Esophagus muscularis mucosa (tissue), 4 donors: ENCODE measurements at regions not wholly inside any gene's neighbourhood (a gene's known extent, or its start where the extent isn't known, plus 50 kb on each side); places are given as distances from the start of the nearest gene placed in this dataset.

ENCODE experiments used
- DNase-seq: peaks from one replicate; pipeline ENCODE4 v3.0.0-alpha.2; 2017; ENCODE audit errors: extremely low spot score
- H3K27ac ChIP-seq, 4 donors: fragments of 200-600 bp; sonication (generic); replicated peaks in 1 of 4; 1 replicate in 3 of 4; 2 replicates in 1 of 4; pipeline ENCODE4 v1.5.1; 2016 to 2019; ENCODE audit warnings: mild to moderate bottlenecking in 1 of 4
- H3K27me3 ChIP-seq, 4 donors: fragments of 200-600 bp; sonication (generic); one replicate each; pipeline versions ENCODE4 v1.5.1 to v1.6.0; 2016 to 2019
- H3K36me3 ChIP-seq, 4 donors: fragments of 200-600 bp; sonication (generic); one replicate each; pipeline ENCODE4 v1.5.1; 2016 to 2019
- H3K4me1 ChIP-seq, 4 donors: fragments of 200-600 bp; sonication (generic); one replicate each; pipeline ENCODE4 v1.5.1; 2016 to 2019
- H3K4me3 ChIP-seq, 4 donors: fragments of 200-600 bp; sonication (generic); 1 replicate in 2 of 4; 2 replicates in 2 of 4; pipeline ENCODE4 v1.5.1; 2016 to 2019; ENCODE audit warnings: mild to moderate bottlenecking in 4 of 4, moderate library complexity in 1 of 4
- H3K9me3 ChIP-seq, 4 donors: fragments of 200-600 bp; sonication (generic); 1 replicate in 3 of 4; 2 replicates in 1 of 4; pipeline ENCODE4 v1.5.1; 2016 to 2019
- EP300 ChIP-seq: sonication (generic); formaldehyde crosslinking; IDR thresholded peaks from one replicate; pipeline ENCODE4 v1.6.1; 2017; ENCODE audit warnings: antibody characterized with exemption
- POLR2A ChIP-seq: fragments of 450-650 bp; IDR thresholded peaks from one replicate; pipeline ENCODE4 v1.6.1; 2017; ENCODE audit warnings: antibody characterized with exemption, moderate library complexity, mild to moderate bottlenecking, low read depth
- POLR2AphosphoS5 ChIP-seq, 2 donors: sonication (generic); formaldehyde crosslinking; IDR thresholded peaks; one replicate each; pipeline ENCODE4 v1.6.1; 2017; ENCODE audit warnings: antibody characterized with exemption in 2 of 2
- WGBS: methylation state at CpG from one replicate; pipeline ENCODE4 v1.1.5; 2018; 5-methylcytosine and 5-hydroxymethylcytosine counted together
- intact Hi-C: fragments of 100-400 bp; cut with DNase I; formaldehyde crosslinking; loops from one replicate; pipeline ENCODE4 v1.15.1; 2023
- TF ChIP-seq, protein P1 (sequence below), 3 experiments: fragments of 200-600 bp in 2 of 3; fragments of 450-650 bp in 1 of 3; sonication (generic) in 2 of 3; IDR thresholded peaks; one replicate each; pipeline ENCODE4 v1.5.1; 2017 to 2019; ENCODE audit warnings: antibody characterized with exemption in 3 of 3, mild to moderate bottlenecking in 2 of 3, moderate library complexity in 1 of 3

DNA sequence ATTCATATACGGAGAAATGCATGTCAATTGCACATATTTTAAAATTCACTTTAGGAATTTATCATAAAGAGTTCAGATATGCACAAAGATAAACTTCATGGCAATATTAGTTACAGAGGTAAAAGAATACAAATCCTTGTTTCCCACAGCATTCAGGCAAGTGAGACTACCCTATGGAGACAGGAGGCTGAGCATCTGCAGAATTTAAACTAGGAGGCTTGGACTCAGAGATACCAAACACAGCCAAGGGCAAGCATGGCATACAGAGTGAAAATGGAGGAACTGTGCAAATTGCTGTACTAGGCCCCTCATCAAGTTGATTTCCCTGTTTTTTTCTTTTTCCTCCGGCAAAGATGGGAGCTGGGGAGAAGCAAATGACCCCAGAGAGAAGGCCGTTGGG lies 94.2 kb downstream of the SLC24A2 start:
- TF ChIP-seq POLR2AphosphoS5 (IDR thresholded peaks at IDR 0.05): no peak
- no peak for TF ChIP-seq POLR2A
- TF ChIP-seq, protein P1, sequence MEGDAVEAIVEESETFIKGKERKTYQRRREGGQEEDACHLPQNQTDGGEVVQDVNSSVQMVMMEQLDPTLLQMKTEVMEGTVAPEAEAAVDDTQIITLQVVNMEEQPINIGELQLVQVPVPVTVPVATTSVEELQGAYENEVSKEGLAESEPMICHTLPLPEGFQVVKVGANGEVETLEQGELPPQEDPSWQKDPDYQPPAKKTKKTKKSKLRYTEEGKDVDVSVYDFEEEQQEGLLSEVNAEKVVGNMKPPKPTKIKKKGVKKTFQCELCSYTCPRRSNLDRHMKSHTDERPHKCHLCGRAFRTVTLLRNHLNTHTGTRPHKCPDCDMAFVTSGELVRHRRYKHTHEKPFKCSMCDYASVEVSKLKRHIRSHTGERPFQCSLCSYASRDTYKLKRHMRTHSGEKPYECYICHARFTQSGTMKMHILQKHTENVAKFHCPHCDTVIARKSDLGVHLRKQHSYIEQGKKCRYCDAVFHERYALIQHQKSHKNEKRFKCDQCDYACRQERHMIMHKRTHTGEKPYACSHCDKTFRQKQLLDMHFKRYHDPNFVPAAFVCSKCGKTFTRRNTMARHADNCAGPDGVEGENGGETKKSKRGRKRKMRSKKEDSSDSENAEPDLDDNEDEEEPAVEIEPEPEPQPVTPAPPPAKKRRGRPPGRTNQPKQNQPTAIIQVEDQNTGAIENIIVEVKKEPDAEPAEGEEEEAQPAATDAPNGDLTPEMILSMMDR (IDR thresholded peaks at IDR 0.05): no peak
- no peak for TF ChIP-seq EP300
- Histone ChIP-seq H3K27me3 (no peaks in the 10 kb centered on the region), H3K4me3 (no peak overlapping the region), H3K9me3 (no peaks in the 10 kb centered on the region), H3K27ac (no peak overlapping the region), H3K4me1 (no peaks in the 10 kb centered on the region), H3K36me3 (no peaks in the 10 kb centered on the region)
- WGBS: 75% methylated on average over 3 of the region's 3 CpGs
- DNase-seq: no peak
- intact Hi-C loops: no loop called here

DNA sequence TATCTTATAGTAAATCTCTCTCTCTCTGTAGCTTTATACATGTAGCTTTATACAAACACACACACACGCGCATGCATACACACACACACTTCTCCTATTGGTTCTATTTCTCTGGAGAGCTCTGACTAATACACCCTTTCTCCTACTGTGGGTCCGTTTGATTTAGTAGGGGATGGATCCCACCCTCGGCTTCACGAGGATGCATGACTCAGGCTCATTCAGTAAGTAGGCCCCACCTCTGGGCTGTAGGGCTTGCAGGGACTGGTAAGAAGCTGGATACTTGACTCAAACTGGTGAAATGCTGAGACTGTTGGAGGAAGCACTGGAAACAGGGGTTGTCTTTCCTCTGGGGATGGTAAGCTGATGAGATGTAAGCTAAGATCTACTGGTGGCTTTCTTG lies 98.7 kb downstream of the SLC24A2 start:
- intact Hi-C loops: no loop called here
- H3K9me3 ChIP-seq: no peaks in the 10 kb centered on the region
- DNase-seq: no peak
- H3K36me3 ChIP-seq: no peaks in the 10 kb centered on the region
- TF ChIP-seq EP300 (no peak), POLR2A (no peak), POLR2AphosphoS5 (IDR thresholded peaks at IDR 0.05) (no peak)
- TF ChIP-seq, protein P1 (IDR thresholded peaks at IDR 0.05): no peak
- 89% methylated on average over 5 of the region's 5 CpGs for WGBS
- H3K27me3 ChIP-seq: no peaks in the 10 kb centered on the region
- no peak overlapping the region for H3K27ac ChIP-seq
- H3K4me3 ChIP-seq: no peak overlapping the region
- H3K4me1 ChIP-seq: no peaks in the 10 kb centered on the region

DNA sequence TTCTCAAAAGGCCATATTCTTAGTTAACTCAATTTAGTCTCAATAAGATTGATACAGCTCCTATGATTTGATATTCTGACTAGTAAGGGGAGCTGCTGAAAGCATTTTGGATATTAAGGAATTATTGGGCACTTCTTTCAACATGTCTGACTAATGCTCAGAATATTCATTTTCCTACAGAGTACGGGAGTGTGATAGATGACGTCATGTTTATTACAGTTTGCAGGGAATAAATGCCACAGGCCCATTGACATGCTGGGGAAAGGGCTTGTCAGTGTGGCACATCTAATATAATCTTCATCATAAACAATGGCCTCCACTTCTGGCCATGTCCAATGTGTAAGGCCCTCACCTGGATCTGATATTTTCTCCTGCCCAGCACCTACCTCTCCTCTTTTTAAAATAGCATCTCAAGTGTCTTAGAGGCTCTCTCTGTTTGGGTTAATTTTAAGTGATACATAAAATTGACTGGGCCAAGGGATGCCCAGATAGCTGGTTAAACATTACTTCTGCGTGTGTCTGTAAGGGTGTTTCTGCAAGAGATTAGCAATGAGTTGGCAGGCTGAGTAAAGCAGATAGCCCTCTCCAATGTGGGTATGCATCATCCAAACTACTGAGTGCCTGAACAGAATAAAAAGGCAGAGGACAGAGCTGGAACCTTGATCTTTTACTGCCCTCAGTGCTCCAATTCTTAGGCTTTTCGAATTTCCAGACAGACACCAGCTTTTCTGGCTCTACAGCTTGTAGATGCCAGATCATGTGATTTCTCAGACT lies 99.3 kb downstream of the SLC24A2 start:
- TF ChIP-seq EP300: no peak
- TF ChIP-seq, protein P1 (IDR thresholded peaks at IDR 0.05): no peak
- no peak for TF ChIP-seq POLR2AphosphoS5 (IDR thresholded peaks at IDR 0.05)
- TF ChIP-seq POLR2A: no peak
- Histone ChIP-seq H3K9me3 (no peaks in the 10 kb centered on the region), H3K36me3 (no peaks in the 10 kb centered on the region), H3K27me3 (no peaks in the 10 kb centered on the region), H3K27ac (no peak overlapping the region), H3K4me3 (no peak overlapping the region), H3K4me1 (no peaks in the 10 kb centered on the region)
- DNase-seq: no peak
- intact Hi-C loops: no loop called here
- WGBS: 69% methylated on average over 4 of the region's 4 CpGs

DNA sequence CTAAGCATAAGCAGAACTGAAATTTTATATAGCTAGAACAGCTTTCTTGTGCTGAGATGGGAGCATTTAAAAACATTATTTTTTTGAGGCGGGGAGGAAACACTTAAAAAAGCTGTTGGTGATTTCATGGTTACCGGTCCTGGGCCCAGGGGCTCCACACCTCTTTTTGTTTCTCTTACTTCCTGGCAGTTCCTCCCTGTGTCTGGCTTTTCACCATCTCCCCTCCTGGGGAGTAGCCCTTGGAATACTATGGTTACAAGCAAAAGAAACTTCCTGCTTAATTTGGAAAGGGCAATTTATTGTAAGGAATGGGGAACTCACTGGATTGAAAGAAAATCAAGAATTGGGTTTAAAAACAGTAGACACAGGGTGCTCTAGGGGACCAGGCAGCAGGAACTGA lies 105.1 kb downstream of the SLC24A2 start:
- no peaks in the 10 kb centered on the region for H3K27me3 ChIP-seq
- no peak overlapping the region for H3K27ac ChIP-seq
- intact Hi-C loops: no loop called here
- H3K9me3 ChIP-seq: no peaks in the 10 kb centered on the region
- TF ChIP-seq EP300: no peak
- TF ChIP-seq, protein P1 (IDR thresholded peaks at IDR 0.05): no peak
- no peak for TF ChIP-seq POLR2A
- no peak for TF ChIP-seq POLR2AphosphoS5 (IDR thresholded peaks at IDR 0.05)
- H3K36me3 ChIP-seq: no peaks in the 10 kb centered on the region
- H3K4me1 ChIP-seq: no peaks in the 10 kb centered on the region
- no peak for DNase-seq
- no peak overlapping the region for H3K4me3 ChIP-seq
- 88% methylated on average over 2 of the region's 2 CpGs for WGBS

DNA sequence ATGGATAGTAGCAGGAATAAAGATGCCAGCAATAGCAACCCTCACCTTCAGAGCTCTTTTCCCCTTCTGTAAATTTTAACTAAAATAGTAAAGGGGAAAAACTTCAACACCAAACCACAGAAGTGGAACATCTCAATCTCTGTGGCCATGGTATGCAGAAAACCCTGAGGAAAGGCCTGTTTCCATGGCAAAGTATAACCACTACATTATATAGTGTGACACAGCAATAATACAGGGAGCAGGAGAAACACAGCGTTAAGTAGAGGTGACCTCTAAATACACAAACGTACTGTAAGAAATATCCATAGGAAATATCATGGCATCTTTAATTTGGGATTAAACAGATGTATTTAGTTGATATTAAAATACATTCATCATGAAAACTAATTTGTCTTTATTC lies 106.4 kb downstream of the SLC24A2 start:
- intact Hi-C loops: no loop called here
- TF ChIP-seq EP300 (no peak), POLR2AphosphoS5 (IDR thresholded peaks at IDR 0.05) (no peak), POLR2A (no peak)
- TF ChIP-seq, protein P1 (IDR thresholded peaks at IDR 0.05): no peak
- WGBS: 79% methylated on average over 2 of the region's 2 CpGs

More for the DNA sequence above, 106.4 kb downstream of the SLC24A2 start:
- no peaks in the 10 kb centered on the region for H3K36me3 ChIP-seq
- no peaks in the 10 kb centered on the region for H3K4me1 ChIP-seq
- H3K27ac ChIP-seq: no peak overlapping the region
- no peak overlapping the region for H3K4me3 ChIP-seq
- DNase-seq: no peak
- no peaks in the 10 kb centered on the region for H3K9me3 ChIP-seq
- no peaks in the 10 kb centered on the region for H3K27me3 ChIP-seq
